ENCODE measurements at regions not wholly inside any gene's neighbourhood (a gene's known extent, or its start where the extent isn't known, plus 50 kb on each side); places are given as distances from the start of the nearest gene placed in this dataset.

DNA sequence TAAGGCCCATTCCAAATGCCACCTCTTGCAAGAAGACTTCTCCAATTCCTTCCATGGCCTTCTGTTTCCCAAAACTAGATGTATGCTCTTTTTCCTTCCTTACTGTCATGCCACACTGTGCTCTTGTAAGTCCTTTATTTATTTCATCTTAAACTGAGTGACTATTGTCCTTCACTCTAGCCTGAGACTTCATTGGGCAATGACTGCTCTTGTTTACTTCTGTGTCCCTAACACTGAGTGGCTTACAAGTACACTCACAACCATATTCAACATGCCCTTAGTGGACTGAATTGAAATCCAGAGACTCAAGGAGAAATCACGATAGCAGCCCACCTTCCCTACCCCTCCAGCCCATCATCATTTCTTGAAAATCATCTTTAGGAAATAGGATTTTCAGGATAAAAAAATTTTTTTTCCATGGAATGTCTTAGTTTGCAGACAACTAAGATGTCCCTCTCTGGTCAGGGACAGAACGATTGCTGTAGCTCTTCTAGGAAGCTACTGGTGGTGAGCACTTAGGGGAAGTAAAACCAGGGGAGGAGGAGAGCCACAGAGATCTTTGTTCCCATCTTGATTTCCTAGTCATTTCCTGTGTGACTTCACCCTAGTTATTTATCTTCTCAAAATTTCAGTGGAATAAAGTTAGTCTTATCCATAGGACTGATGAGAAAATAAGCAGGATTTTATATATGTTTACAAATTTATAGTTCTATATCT is 80.7 kb downstream of the CYRIA start:
- TF ChIP-seq, protein P1, sequence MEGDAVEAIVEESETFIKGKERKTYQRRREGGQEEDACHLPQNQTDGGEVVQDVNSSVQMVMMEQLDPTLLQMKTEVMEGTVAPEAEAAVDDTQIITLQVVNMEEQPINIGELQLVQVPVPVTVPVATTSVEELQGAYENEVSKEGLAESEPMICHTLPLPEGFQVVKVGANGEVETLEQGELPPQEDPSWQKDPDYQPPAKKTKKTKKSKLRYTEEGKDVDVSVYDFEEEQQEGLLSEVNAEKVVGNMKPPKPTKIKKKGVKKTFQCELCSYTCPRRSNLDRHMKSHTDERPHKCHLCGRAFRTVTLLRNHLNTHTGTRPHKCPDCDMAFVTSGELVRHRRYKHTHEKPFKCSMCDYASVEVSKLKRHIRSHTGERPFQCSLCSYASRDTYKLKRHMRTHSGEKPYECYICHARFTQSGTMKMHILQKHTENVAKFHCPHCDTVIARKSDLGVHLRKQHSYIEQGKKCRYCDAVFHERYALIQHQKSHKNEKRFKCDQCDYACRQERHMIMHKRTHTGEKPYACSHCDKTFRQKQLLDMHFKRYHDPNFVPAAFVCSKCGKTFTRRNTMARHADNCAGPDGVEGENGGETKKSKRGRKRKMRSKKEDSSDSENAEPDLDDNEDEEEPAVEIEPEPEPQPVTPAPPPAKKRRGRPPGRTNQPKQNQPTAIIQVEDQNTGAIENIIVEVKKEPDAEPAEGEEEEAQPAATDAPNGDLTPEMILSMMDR (IDR thresholded peaks at IDR 0.05; ENCODE audit: low read depth, low read length): no peak
- H3K4me3 ChIP-seq (ENCODE audit: low read depth, low read length): no peak overlapping the region

DNA sequence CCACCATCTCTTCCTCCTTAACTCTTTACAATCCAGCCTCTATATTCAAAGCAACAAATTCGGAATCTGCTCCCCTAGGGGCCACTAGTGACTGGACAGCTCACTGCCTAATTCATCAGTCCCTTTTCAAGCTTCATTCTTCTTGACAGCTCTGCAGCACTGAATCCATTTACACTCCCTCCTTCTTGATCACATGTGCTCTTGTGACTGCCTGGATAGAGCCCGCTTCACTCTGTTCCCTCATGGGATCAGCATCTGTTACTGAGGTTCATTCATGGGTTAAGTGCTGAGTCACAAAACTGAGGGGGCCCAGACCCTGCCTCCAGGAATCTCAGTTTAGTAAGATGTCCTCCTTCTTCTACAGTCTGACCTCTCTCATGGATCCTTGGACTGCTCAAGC is 81.5 kb downstream of the CYRIA start:
- TF ChIP-seq, protein P1 (IDR thresholded peaks at IDR 0.05; ENCODE audit: low read depth, low read length): no peak
- no peak overlapping the region for H3K4me3 ChIP-seq (ENCODE audit: low read depth, low read length)

DNA sequence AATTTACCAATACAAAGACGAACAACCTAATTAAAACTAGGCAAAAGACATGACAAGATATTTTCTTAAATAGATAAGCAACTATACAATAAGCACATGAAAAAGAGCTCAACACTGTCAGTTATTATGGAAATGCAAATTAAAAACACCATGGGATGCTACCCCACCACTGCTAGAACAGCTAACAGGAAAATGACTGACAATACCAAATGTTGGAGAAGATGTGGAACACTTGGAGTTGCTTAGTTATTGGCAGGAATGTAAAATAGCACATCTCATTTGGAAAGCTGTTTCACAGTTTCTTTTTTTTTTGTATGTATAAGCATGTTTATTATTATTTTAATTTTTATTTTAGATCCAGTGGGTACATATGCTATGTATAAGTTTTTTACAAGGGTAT is 84.4 kb downstream of the CYRIA start:
- TF ChIP-seq, protein P1 (IDR thresholded peaks at IDR 0.05; ENCODE audit: low read depth, low read length): no peak
- no peak overlapping the region for H3K4me3 ChIP-seq (ENCODE audit: low read depth, low read length)

DNA sequence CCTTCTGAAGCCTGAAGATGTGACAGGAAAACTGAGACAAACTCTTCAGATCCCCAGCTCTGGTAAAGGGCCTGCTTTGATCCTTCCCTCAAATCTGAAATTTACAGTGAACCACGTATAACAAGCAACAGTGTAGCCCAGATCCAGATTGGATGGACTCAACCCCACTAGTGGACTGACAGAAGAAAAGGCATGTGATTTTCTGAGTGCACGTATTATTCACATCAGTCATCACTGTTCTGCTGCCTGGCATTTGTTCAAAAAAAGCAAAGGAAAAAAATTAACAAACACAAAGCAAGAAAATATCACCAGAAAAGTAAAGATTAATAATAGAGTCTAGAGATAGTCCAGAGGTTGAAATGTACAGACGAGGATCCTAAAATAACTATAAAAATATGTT is 87.6 kb downstream of the CYRIA start:
- TF ChIP-seq, protein P1 (IDR thresholded peaks at IDR 0.05; ENCODE audit: low read depth, low read length): no peak

GRCh38 chr2:16570516-16570915 is 95.1 kb downstream of the CYRIA start:
- TF ChIP-seq, protein P1 (IDR thresholded peaks at IDR 0.05; ENCODE audit: low read depth, low read length): no peak
- no peak overlapping the region for H3K4me3 ChIP-seq (ENCODE audit: low read depth, low read length)

More for the DNA sequence above, 87.6 kb downstream of the CYRIA start:
- no peak overlapping the region for H3K4me3 ChIP-seq (ENCODE audit: low read depth, low read length)

GRCh38 chr2:16568998-16569784 is 96.4 kb downstream of the CYRIA start:
- H3K4me3 ChIP-seq (ENCODE audit: low read depth, low read length): no peak overlapping the region
- TF ChIP-seq, protein P1 (IDR thresholded peaks at IDR 0.05; ENCODE audit: low read depth, low read length): no peak

GRCh38 chr2:16566701-16567100 is 98.9 kb downstream of the CYRIA start:
- no peak overlapping the region for H3K4me3 ChIP-seq (ENCODE audit: low read depth, low read length)
- TF ChIP-seq, protein P1 (IDR thresholded peaks at IDR 0.05; ENCODE audit: low read depth, low read length): no peak
